HL-60 (cell line): ENCODE measurements at regions not wholly inside any gene's neighbourhood (a gene's known extent, or its start where the extent isn't known, plus 50 kb on each side); places are given as distances from the start of the nearest gene placed in this dataset.

Experiments
- CTCF ChIP-seq: IDR thresholded peaks from one replicate; pipeline ENCODE4 v1.5.1; 2011; ENCODE audit warnings: low read length, control low read depth, inconsistent platforms; ENCODE audit not compliant: insufficient read depth
- GABPA ChIP-seq: IDR thresholded peaks from 2 replicates; pipeline ENCODE4 v1.6.1; 2012; ENCODE audit warnings: low read depth
- POLR2AphosphoS5 ChIP-seq: IDR thresholded peaks from 2 replicates; pipeline ENCODE4 v1.6.1; 2012; ENCODE audit warnings: low read depth
- REST ChIP-seq: IDR thresholded peaks from 2 replicates; pipeline ENCODE4 v1.6.1; 2012; ENCODE audit warnings: low read depth; ENCODE audit not compliant: insufficient replicate concordance
- SPI1 ChIP-seq: IDR thresholded peaks from 2 replicates; pipeline ENCODE4 v1.6.1; 2012; ENCODE audit warnings: low read depth, mild to moderate bottlenecking, borderline replicate concordance

GRCh38 chr15:27670486-27671209 is 428.5 kb downstream of the OCA2 start:
- no peak for TF ChIP-seq CTCF
- TF ChIP-seq REST = no peak
- no peak for TF ChIP-seq SPI1
- no peak for TF ChIP-seq POLR2AphosphoS5
- no peak for TF ChIP-seq GABPA
